ENCODE measurements at regions not wholly inside any gene's neighbourhood (a gene's known extent, or its start where the extent isn't known, plus 50 kb on each side); places are given as distances from the start of the nearest gene placed in this dataset.

DNA sequence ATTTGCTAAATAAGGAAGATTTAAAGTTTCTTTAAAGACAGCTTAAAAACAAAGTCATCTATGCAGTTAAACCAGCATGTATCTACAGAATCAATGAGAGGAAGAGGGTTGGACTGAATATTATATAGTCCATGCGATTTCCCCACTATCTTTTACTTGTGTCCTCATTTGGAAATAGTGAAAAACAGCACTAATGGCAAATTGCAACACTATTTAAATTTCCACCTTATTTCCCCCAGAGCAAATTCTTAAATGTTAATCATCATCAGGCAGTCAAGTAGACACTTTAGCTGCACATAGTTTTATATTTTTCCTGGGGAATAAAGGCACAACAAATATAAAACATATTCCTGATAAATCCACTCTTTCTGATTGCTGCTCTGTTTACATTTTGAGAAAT lies 114.6 kb downstream of the LCA5 start:
- Mint-ChIP-seq H3K36me3 (no peaks in the 10 kb centered on the region), H3K4me1 (peaks cover 6% of the 10 kb centered on the region), H3K27me3 (ENCODE audit: low read depth) (peaks cover 15% of the 10 kb centered on the region; the same call in 1 of the 2 replicates), H3K27ac (no peak overlapping the region), H3K9me3 (no peaks in the 10 kb centered on the region), H3K4me3 (no peak overlapping the region)
- TF ChIP-seq JUN (CRISPR knock-in tag; IDR thresholded peaks at IDR 0.05) (no peak), FOXK1 (CRISPR knock-in tag; IDR thresholded peaks at IDR 0.05) (no peak), FOXP1 (CRISPR knock-in tag; IDR thresholded peaks at IDR 0.05; ENCODE audit: borderline replicate concordance) (no peak)
- POLR2A ChIA-PET: no interaction called here
- DNase-seq (ENCODE audit: low spot score): no peak
- CTCF ChIA-PET: no interaction called here
- no peak for ATAC-seq

DNA sequence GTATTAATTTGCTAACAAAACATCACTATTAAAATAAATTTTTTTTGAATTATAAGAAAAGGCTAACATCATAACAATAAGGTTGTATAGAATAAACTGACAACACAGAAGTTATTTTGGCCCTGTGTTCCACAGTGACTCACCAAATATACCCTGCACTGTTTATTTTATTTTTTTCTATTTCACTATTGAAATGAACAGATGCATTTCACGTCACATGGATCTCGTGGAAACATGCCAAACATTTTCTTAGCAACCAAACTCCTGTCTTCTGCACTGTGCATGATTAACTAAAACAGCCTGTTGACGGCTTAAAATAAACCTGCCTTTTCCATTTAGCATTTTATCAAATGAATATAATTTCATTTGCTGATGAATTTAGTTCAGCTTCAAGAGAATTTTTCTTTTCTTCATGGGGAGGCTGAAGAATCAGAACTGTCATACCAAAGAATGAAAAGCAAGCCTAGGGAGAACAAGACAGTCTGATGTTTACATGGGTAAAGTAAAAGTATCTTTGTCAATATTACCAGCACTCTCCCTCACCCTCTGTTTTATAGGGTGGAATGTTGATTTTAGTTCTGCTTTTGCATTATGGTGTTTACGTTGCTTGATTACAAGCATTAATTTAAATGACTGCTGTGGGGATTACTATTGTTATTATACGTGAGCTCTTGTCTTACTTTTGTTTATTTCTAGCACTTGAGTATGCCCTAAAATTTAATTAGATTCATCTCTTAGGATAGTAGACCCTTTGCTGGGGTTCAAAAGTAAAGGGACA lies 115.3 kb downstream of the LCA5 start:
- POLR2A ChIA-PET: no interaction called here
- Mint-ChIP-seq H3K36me3 (no peaks in the 10 kb centered on the region), H3K4me1 (peaks cover 6% of the 10 kb centered on the region), H3K27ac (no peak overlapping the region), H3K4me3 (no peak overlapping the region), H3K27me3 (ENCODE audit: low read depth) (peaks cover 8% of the 10 kb centered on the region; the same call in 1 of the 2 replicates), H3K9me3 (no peaks in the 10 kb centered on the region)
- TF ChIP-seq FOXK1 (CRISPR knock-in tag; IDR thresholded peaks at IDR 0.05) (no peak), TEAD1 (CRISPR knock-in tag; IDR thresholded peaks at IDR 0.05) (no peak), MXD4 (CRISPR knock-in tag; IDR thresholded peaks at IDR 0.05; ENCODE audit: borderline replicate concordance) (no peak), TCF7 (CRISPR knock-in tag; IDR thresholded peaks at IDR 0.05; ENCODE audit: low read depth) (no peak), ZNF317 (CRISPR knock-in tag; IDR thresholded peaks at IDR 0.05; ENCODE audit: borderline replicate concordance, low read depth) (no peak), ESRRA (CRISPR knock-in tag; IDR thresholded peaks at IDR 0.05; ENCODE audit: borderline replicate concordance) (no peak), MYBL2 (CRISPR knock-in tag; IDR thresholded peaks at IDR 0.05) (no peak), HMGA2 (CRISPR knock-in tag; IDR thresholded peaks at IDR 0.05) (no peak), NR1H2 (CRISPR knock-in tag; IDR thresholded peaks at IDR 0.05) (no peak), SMAD4 (CRISPR knock-in tag; IDR thresholded peaks at IDR 0.05) (no peak)
- TF ChIP-seq, protein P1, sequence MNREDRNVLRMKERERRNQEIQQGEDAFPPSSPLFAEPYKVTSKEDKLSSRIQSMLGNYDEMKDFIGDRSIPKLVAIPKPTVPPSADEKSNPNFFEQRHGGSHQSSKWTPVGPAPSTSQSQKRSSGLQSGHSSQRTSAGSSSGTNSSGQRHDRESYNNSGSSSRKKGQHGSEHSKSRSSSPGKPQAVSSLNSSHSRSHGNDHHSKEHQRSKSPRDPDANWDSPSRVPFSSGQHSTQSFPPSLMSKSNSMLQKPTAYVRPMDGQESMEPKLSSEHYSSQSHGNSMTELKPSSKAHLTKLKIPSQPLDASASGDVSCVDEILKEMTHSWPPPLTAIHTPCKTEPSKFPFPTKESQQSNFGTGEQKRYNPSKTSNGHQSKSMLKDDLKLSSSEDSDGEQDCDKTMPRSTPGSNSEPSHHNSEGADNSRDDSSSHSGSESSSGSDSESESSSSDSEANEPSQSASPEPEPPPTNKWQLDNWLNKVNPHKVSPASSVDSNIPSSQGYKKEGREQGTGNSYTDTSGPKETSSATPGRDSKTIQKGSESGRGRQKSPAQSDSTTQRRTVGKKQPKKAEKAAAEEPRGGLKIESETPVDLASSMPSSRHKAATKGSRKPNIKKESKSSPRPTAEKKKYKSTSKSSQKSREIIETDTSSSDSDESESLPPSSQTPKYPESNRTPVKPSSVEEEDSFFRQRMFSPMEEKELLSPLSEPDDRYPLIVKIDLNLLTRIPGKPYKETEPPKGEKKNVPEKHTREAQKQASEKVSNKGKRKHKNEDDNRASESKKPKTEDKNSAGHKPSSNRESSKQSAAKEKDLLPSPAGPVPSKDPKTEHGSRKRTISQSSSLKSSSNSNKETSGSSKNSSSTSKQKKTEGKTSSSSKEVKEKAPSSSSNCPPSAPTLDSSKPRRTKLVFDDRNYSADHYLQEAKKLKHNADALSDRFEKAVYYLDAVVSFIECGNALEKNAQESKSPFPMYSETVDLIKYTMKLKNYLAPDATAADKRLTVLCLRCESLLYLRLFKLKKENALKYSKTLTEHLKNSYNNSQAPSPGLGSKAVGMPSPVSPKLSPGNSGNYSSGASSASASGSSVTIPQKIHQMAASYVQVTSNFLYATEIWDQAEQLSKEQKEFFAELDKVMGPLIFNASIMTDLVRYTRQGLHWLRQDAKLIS (CRISPR knock-in tag; IDR thresholded peaks at IDR 0.05; ENCODE audit: borderline replicate concordance): no peak
- TF ChIP-seq, protein P2, sequence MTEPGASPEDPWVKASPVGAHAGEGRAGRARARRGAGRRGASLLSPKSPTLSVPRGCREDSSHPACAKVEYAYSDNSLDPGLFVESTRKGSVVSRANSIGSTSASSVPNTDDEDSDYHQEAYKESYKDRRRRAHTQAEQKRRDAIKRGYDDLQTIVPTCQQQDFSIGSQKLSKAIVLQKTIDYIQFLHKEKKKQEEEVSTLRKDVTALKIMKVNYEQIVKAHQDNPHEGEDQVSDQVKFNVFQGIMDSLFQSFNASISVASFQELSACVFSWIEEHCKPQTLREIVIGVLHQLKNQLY (CRISPR knock-in tag; IDR thresholded peaks at IDR 0.05): no peak
- TF ChIP-seq, protein P3, sequence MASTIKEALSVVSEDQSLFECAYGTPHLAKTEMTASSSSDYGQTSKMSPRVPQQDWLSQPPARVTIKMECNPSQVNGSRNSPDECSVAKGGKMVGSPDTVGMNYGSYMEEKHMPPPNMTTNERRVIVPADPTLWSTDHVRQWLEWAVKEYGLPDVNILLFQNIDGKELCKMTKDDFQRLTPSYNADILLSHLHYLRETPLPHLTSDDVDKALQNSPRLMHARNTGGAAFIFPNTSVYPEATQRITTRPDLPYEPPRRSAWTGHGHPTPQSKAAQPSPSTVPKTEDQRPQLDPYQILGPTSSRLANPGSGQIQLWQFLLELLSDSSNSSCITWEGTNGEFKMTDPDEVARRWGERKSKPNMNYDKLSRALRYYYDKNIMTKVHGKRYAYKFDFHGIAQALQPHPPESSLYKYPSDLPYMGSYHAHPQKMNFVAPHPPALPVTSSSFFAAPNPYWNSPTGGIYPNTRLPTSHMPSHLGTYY (CRISPR knock-in tag; IDR thresholded peaks at IDR 0.05): no peak
- TF ChIP-seq, protein P4, sequence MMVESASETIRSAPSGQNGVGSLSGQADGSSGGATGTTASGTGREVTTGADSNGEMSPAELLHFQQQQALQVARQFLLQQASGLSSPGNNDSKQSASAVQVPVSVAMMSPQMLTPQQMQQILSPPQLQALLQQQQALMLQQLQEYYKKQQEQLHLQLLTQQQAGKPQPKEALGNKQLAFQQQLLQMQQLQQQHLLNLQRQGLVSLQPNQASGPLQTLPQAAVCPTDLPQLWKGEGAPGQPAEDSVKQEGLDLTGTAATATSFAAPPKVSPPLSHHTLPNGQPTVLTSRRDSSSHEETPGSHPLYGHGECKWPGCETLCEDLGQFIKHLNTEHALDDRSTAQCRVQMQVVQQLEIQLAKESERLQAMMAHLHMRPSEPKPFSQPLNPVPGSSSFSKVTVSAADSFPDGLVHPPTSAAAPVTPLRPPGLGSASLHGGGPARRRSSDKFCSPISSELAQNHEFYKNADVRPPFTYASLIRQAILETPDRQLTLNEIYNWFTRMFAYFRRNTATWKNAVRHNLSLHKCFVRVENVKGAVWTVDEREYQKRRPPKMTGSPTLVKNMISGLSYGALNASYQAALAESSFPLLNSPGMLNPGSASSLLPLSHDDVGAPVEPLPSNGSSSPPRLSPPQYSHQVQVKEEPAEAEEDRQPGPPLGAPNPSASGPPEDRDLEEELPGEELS (CRISPR knock-in tag; IDR thresholded peaks at IDR 0.05): no peak
- TF ChIP-seq, protein P5, sequence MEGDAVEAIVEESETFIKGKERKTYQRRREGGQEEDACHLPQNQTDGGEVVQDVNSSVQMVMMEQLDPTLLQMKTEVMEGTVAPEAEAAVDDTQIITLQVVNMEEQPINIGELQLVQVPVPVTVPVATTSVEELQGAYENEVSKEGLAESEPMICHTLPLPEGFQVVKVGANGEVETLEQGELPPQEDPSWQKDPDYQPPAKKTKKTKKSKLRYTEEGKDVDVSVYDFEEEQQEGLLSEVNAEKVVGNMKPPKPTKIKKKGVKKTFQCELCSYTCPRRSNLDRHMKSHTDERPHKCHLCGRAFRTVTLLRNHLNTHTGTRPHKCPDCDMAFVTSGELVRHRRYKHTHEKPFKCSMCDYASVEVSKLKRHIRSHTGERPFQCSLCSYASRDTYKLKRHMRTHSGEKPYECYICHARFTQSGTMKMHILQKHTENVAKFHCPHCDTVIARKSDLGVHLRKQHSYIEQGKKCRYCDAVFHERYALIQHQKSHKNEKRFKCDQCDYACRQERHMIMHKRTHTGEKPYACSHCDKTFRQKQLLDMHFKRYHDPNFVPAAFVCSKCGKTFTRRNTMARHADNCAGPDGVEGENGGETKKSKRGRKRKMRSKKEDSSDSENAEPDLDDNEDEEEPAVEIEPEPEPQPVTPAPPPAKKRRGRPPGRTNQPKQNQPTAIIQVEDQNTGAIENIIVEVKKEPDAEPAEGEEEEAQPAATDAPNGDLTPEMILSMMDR (IDR thresholded peaks at IDR 0.05): no peak
- CTCF ChIA-PET: no interaction called here
- ATAC-seq (no peak), DNase-seq (ENCODE audit: low spot score) (no peak)
